ENCODE measurements at regions not wholly inside any gene's neighbourhood (a gene's known extent, or its start where the extent isn't known, plus 50 kb on each side); places are given as distances from the start of the nearest gene placed in this dataset.

- TF ChIP-seq, protein P1, sequence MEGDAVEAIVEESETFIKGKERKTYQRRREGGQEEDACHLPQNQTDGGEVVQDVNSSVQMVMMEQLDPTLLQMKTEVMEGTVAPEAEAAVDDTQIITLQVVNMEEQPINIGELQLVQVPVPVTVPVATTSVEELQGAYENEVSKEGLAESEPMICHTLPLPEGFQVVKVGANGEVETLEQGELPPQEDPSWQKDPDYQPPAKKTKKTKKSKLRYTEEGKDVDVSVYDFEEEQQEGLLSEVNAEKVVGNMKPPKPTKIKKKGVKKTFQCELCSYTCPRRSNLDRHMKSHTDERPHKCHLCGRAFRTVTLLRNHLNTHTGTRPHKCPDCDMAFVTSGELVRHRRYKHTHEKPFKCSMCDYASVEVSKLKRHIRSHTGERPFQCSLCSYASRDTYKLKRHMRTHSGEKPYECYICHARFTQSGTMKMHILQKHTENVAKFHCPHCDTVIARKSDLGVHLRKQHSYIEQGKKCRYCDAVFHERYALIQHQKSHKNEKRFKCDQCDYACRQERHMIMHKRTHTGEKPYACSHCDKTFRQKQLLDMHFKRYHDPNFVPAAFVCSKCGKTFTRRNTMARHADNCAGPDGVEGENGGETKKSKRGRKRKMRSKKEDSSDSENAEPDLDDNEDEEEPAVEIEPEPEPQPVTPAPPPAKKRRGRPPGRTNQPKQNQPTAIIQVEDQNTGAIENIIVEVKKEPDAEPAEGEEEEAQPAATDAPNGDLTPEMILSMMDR (IDR thresholded peaks at IDR 0.05) = no peak
- no peak for TF ChIP-seq POLR2AphosphoS5 (IDR thresholded peaks at IDR 0.05)
Measured at GRCh38 chr1:82373710-82374109, 573.0 kb downstream of the ADGRL2 start.
